Left lung (tissue), 4 donors: ENCODE measurements at regions not wholly inside any gene's neighbourhood (a gene's known extent, or its start where the extent isn't known, plus 50 kb on each side); places are given as distances from the start of the nearest gene placed in this dataset.
A peak's percentile ranks its signal among the peaks of the same experiment; 100 is the strongest.

Experiments
- ATAC-seq: fragments of 200-7000 bp; cut with Tn5 transposase; one replicate; pipeline ENCODE4 v1.9.1; 2020; ENCODE audit warnings: moderate library complexity
- DNase-seq, 4 donors: peaks; one replicate each; pipeline ENCODE4 v3.0.0-alpha.2; 2013 to 2020
- H3K27ac ChIP-seq, 2 donors: fragments of 200-600 bp; sonication (generic) in 1 of 2; one replicate each; pipeline versions ENCODE4 v1.5.0 to v1.8.0; 2020 to 2021
- H3K27me3 ChIP-seq, 2 donors: fragments of 200-600 bp; sonication (generic) in 1 of 2; one replicate each; pipeline versions ENCODE4 v1.5.0 to v1.8.0; 2020 to 2021
- H3K36me3 ChIP-seq, 2 donors: fragments of 200-600 bp; sonication (generic) in 1 of 2; one replicate each; pipeline versions ENCODE4 v1.5.0 to v1.8.0; 2020 to 2021
- H3K4me1 ChIP-seq, 2 donors: fragments of 200-600 bp; one replicate each; pipeline ENCODE4 v1.8.0; 2021
- H3K4me3 ChIP-seq, 2 donors: fragments of 200-600 bp; sonication (generic) in 1 of 2; one replicate each; pipeline versions ENCODE4 v1.5.0 to v1.8.0; 2020 to 2021; ENCODE audit warnings: mild to moderate bottlenecking in 1 of 2
- H3K9me3 ChIP-seq, 2 donors: fragments of 200-600 bp; sonication (generic) in 1 of 2; one replicate each; pipeline versions ENCODE4 v1.5.0 to v1.8.0; 2020 to 2021
- CTCF ChIP-seq, 2 donors: fragments of 200-600 bp; sonication (generic) in 1 of 2; IDR thresholded peaks; one replicate each; pipeline versions ENCODE4 v1.5.0 to v1.8.0; 2021; ENCODE audit warnings: antibody characterized with exemption in 2 of 2
- intact Hi-C, 2 donors: fragments of 100-400 bp; cut with DNase I; formaldehyde crosslinking; loops; one replicate each; pipeline versions ENCODE4 v1.11.2 to v1.14.2; 2022
- donor health status: DM: no; HTN: yes; CAD: no.
- donor health status: DM: no; HTN: no; CAD: no.

GRCh38 chr9:87267251-87268070 is 230.2 kb upstream of the DAPK1 start:
- TF ChIP-seq CTCF (IDR thresholded peaks at IDR 0.05): no peak
- Histone ChIP-seq H3K9me3 (no peaks in the 10 kb centered on the region), H3K4me1 (no peaks in the 10 kb centered on the region), H3K27ac (no peak overlapping the region), H3K36me3 (no peaks in the 10 kb centered on the region), H3K4me3 (no peak overlapping the region), H3K27me3 (no peaks in the 10 kb centered on the region)
- intact Hi-C loops: no loop called here
- no peak for DNase-seq
- ATAC-seq: peak; percentile 26

GRCh38 chr9:87269296-87270176 is 228.1 kb upstream of the DAPK1 start:
- Histone ChIP-seq H3K4me3 (no peak overlapping the region), H3K4me1 (no peaks in the 10 kb centered on the region), H3K27ac (no peak overlapping the region), H3K27me3 (no peaks in the 10 kb centered on the region), H3K9me3 (no peaks in the 10 kb centered on the region), H3K36me3 (no peaks in the 10 kb centered on the region)
- intact Hi-C loops: no loop called here
- DNase-seq: no peak
- TF ChIP-seq CTCF (IDR thresholded peaks at IDR 0.05): no peak
- no peak for ATAC-seq

GRCh38 chr9:87270221-87270847 is 227.3 kb upstream of the DAPK1 start:
- Histone ChIP-seq H3K36me3 (no peaks in the 10 kb centered on the region), H3K27ac (no peak overlapping the region), H3K4me1 (no peaks in the 10 kb centered on the region), H3K9me3 (no peaks in the 10 kb centered on the region), H3K27me3 (no peaks in the 10 kb centered on the region), H3K4me3 (no peak overlapping the region)
- intact Hi-C loops: no loop called here
- ATAC-seq (no peak), DNase-seq (peak in 2 of 4 donors; percentile 36 to 51)
- TF ChIP-seq CTCF (IDR thresholded peaks at IDR 0.05): no peak

GRCh38 chr9:87270848-87271234 is 226.8 kb upstream of the DAPK1 start:
- no peak overlapping the region for H3K27ac ChIP-seq
- no peak for TF ChIP-seq CTCF (IDR thresholded peaks at IDR 0.05)
- no peaks in the 10 kb centered on the region for H3K4me1 ChIP-seq
- H3K27me3 ChIP-seq: no peaks in the 10 kb centered on the region
- DNase-seq (no peak), ATAC-seq (no peak)
- H3K4me3 ChIP-seq: no peak overlapping the region
- H3K9me3 ChIP-seq: no peaks in the 10 kb centered on the region
- intact Hi-C loops: no loop called here
- no peaks in the 10 kb centered on the region for H3K36me3 ChIP-seq
